NB4 (cell line): ENCODE measurements at regions not wholly inside any gene's neighbourhood (a gene's known extent, or its start where the extent isn't known, plus 50 kb on each side); places are given as distances from the start of the nearest gene placed in this dataset.
"Not testable (repeated sequence)": the region's sequence is repeated elsewhere in the genome, so short reads cannot be mapped to it uniquely, and the experiment has no call there.

Experiments used
- DNase-seq: peaks from one replicate; pipeline ENCODE4 v3.0.0; 2010; ENCODE audit warnings: low read depth
- H3K4me3 ChIP-seq: one replicate; pipeline ENCODE4 v1.5.1; 2011; ENCODE audit warnings: mild to moderate bottlenecking, low read depth, low read length, moderate library complexity
- MYC ChIP-seq: IDR thresholded peaks from 2 replicates; pipeline ENCODE4 v1.6.1; 2011; ENCODE audit warnings: low read depth, low read length
- POLR2A ChIP-seq: IDR thresholded peaks from 2 replicates; pipeline ENCODE4 v1.6.1; 2011; ENCODE audit warnings: mild to moderate bottlenecking; ENCODE audit not compliant: insufficient read length; ENCODE audit errors: extremely low read depth
- TF ChIP-seq, protein P1 (sequence below): IDR thresholded peaks from 2 replicates; pipeline ENCODE4 v1.6.1; 2011; ENCODE audit warnings: low read depth, low read length
- TF ChIP-seq, protein P2 (sequence below): IDR thresholded peaks from one replicate; pipeline ENCODE4 v1.5.1; 2012; ENCODE audit warnings: low read depth, low read length

DNA sequence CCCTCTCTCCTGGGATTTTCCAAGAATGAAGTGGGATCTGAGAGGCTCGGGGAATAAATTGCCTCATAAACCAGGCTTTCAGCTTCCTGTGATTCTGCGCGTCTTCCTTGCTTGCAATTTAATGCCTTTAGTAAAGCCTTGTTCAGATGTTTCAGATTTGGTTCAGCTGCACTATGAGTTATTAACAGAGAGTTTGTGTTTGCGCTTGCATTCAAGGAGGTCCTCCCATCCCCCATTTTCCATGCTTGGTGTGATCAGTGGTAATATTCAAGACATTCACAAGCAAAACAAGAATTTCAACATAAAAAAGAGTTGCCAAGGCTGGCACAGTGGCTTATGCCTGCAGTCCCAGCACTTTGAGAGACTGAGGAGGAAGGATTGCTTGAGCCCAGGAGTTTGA lies 1068.9 kb downstream of the TYW1 start:
- no peak overlapping the region for H3K4me3 ChIP-seq
- no peak for DNase-seq
- TF ChIP-seq, protein P1, sequence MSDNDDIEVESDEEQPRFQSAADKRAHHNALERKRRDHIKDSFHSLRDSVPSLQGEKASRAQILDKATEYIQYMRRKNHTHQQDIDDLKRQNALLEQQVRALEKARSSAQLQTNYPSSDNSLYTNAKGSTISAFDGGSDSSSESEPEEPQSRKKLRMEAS = no peak
- TF ChIP-seq MYC = no peak
- TF ChIP-seq POLR2A = no peak
- TF ChIP-seq, protein P2, sequence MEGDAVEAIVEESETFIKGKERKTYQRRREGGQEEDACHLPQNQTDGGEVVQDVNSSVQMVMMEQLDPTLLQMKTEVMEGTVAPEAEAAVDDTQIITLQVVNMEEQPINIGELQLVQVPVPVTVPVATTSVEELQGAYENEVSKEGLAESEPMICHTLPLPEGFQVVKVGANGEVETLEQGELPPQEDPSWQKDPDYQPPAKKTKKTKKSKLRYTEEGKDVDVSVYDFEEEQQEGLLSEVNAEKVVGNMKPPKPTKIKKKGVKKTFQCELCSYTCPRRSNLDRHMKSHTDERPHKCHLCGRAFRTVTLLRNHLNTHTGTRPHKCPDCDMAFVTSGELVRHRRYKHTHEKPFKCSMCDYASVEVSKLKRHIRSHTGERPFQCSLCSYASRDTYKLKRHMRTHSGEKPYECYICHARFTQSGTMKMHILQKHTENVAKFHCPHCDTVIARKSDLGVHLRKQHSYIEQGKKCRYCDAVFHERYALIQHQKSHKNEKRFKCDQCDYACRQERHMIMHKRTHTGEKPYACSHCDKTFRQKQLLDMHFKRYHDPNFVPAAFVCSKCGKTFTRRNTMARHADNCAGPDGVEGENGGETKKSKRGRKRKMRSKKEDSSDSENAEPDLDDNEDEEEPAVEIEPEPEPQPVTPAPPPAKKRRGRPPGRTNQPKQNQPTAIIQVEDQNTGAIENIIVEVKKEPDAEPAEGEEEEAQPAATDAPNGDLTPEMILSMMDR = no peak

DNA sequence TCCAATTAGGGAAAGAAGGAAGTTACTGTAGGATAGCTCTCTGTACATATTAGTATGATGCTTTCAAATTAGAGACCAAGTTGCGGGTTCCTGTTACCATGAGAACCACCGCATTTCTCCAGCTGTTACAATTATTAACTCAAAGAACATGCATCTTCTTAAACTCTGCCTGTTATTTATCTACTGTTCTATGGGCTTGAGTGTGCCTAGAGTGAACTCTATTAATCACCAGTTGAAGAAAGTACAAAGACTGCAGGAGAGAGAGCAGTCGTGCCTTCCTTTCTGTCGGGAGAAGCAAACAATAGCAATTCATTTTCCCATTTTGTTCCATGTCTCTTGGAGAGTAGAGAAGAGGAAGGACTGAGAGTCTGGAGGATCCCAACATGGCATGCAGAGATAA lies 1071.2 kb downstream of the TYW1 start:
- TF ChIP-seq, protein P2 = no peak
- TF ChIP-seq MYC = no peak
- no peak overlapping the region for H3K4me3 ChIP-seq
- no peak for DNase-seq

DNA sequence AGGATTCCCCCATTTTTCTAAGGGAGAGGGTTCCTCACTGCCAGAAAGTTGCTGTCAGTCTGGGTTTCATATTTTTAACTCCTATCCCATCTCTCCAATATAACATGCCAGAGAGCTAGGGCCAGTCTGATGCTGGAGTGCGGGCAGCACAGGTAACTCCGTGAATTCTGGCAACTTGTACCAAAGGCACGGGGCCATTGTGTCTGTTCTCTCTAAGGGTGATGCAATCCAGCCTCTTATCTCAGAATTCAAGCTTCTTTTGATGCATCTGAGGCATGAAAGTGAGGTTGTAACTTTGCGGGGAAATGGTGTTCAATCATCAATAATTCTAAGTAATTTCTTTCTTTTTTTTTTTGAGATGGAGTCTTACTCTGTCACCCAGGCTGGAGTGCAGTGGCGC lies 1074.4 kb downstream of the TYW1 start:
- no peak overlapping the region for H3K4me3 ChIP-seq
- TF ChIP-seq MYC = no peak
- TF ChIP-seq, protein P1 = no peak
- TF ChIP-seq POLR2A = no peak
- TF ChIP-seq, protein P2 = no peak
- no peak for DNase-seq

DNA sequence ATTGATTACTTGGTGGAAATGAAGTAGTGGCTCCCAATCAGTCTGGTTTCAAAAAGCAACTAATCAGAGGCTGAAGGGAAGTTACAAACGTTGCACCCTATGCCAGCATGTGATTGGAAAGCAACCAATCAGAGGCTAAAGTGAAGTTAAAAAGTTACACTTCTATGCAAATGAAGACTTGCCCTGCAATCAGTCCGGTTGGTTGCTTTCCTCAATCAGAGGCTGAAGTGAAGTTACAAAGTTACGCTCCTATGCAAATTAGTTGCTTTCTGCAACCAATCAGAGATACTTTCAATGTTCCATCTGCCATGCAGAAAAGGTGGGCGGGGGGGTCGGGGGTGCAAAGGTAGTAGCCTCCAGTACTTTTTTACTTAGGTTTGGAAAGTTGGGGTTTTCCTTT lies 1077.1 kb downstream of the TYW1 start:
- no peak for DNase-seq
- no peak overlapping the region for H3K4me3 ChIP-seq
- TF ChIP-seq POLR2A = no peak
- TF ChIP-seq, protein P2 = no peak
- TF ChIP-seq, protein P1 = no peak
- no peak for TF ChIP-seq MYC

DNA sequence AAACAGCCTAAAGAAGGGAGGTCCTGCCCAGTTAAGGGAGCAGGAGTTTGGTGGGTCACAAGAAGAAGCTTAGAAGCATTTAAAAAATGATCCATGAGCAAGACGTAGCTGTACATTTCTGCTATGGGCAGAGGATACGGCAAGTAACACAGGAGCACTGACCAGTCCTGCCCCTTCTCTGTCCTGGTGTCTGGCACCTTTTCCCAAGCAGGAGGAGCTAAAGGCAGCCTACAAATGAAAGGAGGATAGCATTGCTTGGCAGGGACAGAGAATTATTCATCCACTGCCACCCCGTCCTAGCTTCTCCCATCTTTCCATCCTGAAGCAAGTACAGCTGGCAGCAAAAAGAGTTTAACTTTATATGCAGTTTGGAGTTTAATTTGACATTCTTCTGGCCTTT lies 1077.6 kb downstream of the TYW1 start:
- H3K4me3 ChIP-seq = no peak overlapping the region
- no peak for DNase-seq
- no peak for TF ChIP-seq POLR2A
- TF ChIP-seq, protein P2 = no peak
- no peak for TF ChIP-seq MYC
- TF ChIP-seq, protein P1 = no peak

DNA sequence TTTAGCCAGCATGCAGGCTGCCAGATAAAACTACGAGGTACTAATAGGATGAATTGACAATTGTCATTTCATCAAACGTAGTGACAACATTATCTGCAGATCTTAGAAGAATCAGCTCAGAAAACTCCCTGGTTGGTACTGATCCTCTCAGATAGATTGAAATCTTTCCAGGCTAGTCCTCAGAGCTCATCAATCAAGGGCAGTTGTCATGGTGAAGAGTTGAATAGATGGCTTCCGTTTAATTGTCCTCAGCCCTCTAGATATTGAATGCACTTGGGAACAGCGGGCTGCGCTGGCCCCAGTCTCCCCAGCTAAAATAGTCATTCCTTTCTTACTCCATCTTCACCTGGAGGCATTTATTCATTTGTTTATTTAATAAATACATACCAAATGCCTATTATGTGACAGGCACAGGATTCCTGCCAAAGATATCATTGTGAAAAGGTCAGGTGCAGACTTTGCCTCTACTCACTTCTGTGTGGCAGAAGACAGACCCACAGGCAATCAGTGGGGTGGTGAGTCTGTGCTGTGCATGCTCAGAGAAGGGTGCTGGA lies 1081.6 kb downstream of the TYW1 start:
- DNase-seq = no peak
- TF ChIP-seq, protein P2 = no peak
- TF ChIP-seq, protein P1 = no peak
- TF ChIP-seq POLR2A = no peak
- TF ChIP-seq MYC = no peak
- no peak overlapping the region for H3K4me3 ChIP-seq

DNA sequence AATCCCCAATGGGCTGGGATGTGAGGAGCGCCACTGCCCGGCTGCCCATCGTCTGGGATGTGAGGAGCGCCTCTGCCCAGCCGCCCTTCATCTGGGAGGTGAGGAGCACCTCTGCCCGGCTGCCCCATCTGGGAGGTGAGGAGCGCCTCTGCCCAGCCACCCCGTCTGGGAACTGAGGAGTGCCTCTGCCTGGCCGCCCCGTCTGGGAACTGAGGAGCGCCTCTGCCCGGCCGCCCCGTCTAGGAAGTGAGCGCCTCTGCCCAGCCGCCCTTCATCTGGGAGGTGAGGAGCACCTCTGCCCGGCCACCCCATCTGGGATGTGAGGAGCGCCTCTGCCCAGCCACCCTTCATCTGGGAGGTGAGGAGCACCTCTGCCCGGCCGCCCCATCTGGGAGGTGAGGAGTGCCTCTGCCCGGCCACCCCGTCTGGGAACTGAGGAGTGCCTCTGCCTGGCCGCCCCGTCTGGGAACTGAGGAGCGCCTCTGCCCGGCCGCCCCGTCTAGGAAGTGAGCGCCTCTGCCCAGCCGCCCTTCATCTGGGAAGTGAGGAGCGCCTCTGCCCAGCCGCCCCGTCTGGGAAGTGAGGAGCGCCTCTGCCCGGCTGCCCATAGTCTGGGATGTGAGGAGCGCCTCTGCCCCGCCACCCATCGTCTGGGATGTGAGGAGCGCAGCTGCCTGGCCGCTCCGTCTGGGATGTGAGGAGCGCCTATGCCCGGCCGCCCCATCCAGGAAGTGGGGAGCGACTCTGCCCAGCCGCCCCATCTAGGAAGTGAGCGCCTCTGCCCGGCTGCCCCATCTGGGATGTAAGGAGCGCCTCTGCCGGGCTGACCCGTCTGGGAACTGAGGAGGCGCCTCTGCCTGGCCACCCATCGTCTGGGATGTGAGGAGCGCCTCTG lies 1085.7 kb downstream of the TYW1 start:
- not testable (repeated sequence) for DNase-seq, H3K4me3 ChIP-seq

DNA sequence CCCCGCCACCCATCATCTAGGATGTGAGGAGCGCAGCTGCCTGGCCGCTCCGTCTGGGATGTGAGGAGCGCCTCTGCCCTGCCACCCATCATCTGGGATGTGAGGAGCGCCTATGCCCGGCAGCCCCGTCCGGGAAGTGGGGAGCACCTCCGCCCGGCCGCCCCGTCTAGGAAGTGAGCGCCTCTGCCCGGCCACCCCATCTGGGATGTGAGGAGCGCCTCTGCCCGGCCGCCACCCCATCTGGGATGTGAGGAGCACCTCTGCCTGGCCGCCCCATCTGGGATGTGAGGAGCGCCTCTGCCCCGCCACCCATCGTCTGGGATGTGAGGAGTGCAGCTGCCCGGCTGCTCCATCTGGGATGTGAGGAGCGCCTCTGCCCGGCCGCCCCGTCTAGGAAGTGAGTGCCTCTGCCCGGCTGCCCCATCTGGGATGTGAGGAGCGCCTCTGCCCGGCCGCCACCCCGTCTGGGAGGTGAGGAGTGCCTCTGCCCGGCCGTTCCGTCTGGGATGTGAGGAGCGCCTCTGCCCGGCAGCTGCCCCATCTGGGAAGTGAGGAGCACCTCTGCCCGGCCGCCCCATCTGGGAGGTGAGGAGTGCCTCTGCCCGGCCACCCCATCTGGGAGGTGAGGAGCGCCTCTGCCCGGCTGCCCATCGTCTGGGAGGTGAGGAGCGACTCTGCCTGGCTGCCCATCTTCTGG lies 1086.5 kb downstream of the TYW1 start:
- DNase-seq, H3K4me3 ChIP-seq: not testable (repeated sequence)
